ELR (cell line): ENCODE measurements at regions not wholly inside any gene's neighbourhood (a gene's known extent, or its start where the extent isn't known, plus 50 kb on each side); places are given as distances from the start of the nearest gene placed in this dataset.

Experiments
- DNase-seq: peaks from one replicate; pipeline ENCODE4 v3.0.0-alpha.2; 2015; ENCODE audit warnings: low read depth

DNA sequence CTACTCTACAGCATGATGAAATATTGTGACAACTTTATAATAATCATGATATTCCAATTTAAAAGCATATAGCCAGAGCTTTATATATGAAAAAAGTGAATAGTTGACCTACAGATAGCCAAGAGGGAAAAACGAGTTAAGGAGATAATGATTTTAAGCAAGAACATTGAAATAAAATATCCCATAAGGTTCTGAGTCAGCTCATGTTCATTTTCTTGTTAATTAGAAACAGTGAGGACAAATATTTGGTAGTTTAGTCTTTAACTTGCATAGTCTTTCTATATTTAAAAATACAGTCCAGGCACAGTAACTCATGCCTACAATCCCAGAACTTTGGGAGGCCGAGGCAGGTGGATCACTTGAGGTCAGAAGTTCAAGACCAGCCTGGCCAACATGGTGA lies 55.8 kb upstream of the CDH6 start:
- no peak for DNase-seq

DNA sequence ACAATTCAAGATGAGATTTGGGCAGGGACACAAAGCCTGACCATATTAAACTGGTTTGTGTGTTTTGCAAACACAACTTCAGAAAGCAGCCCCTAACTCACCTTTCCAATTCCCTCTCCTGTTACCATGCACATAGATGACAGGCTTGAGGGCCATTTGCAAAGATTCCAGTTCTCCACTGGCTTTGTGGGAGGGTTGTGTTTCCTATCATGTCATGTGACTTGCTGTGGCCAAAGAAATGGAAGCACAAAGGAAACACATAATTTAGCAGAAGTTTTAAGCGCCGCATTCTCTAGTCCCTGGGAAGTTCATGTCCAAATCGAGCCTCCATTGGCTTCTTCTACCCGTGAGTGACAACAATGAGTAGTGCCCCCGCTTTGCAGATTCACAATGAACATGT lies 57.9 kb upstream of the CDH6 start:
- DNase-seq: no peak

DNA sequence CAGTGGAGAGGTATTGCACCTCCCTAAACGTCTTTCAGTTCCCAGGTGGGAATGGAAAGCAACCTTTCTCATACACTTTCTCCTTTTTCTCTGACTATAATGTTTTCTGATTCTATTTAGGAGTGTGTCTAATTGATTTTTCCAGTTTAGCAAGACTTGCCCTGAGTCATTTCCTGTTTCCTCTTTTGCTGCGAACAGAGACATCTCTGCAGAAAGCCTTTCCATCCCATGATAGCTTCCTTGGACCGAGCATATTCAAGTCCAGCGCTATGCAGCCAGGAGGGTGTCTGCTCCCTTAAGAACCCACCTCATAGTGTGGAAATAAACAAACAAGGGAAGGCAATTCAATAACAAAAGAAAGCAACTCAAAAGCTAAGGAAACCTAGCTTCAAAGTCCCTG lies 60.0 kb upstream of the CDH6 start:
- peak; percentile 16 for DNase-seq

DNA sequence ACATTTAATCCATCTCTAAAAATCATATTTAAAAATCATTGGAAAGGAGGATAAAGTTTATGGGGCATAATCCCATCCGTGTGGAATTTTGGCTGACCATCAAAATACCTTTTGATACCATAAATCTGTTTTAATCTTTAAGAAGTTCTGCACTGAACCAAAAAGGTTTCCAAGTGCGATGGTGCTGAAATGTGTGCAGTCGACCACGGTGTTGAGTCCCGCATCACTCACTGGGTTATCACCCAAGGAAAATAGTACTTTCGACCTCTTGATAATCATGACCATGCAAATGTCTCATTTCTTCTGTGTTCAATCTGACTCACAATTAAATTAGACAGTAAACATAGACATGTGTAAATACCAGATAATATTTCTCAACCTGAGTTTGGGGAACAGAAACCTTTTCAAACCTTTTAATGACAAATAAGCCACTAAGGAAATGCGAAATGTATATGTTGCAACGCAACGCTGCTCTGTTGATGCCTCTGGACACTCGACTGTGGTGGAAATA lies 62.0 kb upstream of the CDH6 start:
- DNase-seq: no peak

DNA sequence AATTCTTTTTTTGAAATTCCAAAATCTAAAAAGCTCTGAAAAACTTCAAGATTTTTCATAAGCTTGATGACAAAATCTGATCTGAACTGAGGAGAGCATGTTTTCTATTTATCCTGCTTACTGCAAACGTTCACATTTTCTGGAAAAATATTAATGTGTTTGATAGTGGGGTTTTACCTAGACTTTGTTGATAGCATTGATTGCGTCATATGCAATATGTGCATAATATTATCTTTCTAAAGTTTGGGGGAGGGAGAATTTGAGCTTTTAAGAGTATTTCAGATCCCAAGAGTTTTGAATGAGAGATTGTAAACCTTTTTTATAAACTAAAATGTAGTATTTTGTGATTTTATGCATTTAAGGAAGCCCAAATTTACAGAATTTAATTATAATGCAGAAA lies 62.8 kb upstream of the CDH6 start:
- no peak for DNase-seq

DNA sequence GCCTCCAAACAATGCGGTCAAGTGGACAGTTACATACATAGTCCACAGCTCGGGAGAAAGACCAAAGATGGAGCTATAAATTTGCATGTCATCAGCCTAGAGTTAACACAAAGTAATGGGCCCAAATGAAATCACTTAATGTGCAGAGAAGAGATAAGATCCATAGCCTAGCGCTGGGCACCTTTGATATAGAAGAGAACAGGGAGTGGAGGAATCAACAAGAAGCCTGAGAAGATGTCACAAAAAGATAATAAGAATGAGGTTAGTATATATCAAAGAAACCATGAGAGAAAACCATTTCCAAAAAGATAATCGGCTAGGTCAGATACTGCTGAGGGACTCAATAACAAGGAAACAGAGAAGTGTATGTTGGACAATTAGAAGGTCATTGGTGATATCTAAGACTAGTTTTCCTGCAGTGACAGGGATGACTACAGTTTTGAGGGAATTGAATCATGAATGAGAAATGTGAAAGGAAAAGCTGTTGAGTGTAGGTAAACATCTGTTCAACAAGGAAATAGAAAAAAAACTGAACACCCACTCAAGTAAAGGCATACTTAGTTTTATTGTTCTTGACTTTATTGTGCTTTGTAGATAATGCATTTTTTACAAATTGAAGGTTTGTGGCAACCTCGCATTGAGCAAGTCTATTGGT lies 68.7 kb upstream of the CDH6 start:
- no peak for DNase-seq

DNA sequence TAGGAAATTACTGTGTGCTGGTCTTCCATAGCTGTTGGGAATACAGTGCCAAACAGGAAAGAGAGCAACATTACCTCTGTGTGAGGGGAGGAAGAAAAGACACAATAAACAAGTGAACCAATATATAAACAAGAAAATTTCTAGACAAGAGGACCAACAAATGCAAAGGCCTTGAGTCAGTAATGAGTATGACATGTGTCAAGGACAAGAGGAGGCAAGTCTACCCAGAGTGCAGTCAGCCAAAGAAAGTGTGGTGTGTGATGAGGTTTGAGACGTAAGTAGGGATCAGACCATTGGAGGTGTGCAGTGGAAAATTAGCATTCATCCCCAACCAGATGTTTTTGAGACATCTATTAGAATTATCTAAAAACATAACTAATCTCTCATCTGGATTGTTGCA lies 69.5 kb upstream of the CDH6 start:
- no peak for DNase-seq

DNA sequence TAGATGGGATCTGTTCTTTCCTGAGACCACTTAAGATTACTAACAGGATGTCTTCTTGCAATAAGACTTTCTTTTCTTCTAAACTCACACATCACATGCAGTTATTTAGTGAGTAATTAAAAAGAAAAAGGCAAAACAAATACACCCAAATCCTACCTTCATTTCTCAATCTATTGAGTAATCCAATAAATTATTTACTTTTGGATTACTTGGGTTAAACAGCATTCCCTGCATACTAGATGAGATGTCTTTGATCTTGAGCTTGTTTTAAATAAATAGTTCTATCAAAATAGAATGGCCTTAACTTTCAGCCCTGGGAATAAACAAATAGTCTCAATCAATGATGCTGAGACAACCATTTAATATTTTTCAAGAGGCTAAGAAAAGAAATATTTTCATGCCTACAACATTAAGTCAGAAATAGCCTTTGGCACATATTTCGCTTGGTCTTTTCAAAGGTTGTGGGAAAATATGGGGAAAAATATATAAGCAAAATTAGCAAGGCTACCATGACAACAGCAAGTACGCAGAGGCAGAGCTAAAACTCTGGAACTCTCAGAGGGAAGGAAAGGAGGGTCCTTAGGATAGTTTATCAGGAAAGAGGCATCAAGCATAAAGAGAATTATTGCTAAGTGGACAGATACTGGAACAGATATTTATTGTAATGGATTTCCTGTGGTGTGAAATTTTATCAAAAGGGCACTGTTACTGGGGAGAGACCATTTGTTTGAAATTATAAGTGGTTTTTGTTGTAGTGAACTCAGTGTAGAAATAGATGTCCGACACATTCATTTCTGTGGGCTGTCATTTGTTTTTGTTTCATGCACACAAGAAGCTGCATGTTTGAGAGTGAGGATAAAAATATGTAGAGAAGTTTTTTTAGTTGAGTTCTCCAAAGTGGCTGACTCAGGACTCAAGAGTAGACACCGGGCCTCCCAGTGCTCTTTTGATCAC lies 70.2 kb upstream of the CDH6 start:
- DNase-seq: no peak

DNA sequence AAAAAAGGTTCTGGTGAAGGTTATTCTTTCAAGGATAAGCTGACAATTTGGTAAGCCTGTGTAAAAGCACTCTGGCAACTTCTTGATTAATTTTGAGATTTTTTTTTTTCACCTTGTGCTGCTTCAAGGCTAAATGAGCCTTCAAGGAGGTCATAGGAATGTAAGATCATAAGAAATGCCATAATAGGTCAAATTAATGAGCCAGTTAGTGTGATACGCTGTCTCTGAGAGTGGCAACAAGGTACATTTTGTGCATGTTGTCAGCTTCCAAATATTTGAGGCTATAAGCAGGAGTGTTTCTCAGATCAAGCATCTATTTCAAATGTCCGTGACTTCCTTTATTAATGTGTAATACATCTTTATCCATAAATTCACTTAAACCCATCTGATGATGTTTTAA lies 72.3 kb upstream of the CDH6 start:
- DNase-seq: no peak

DNA sequence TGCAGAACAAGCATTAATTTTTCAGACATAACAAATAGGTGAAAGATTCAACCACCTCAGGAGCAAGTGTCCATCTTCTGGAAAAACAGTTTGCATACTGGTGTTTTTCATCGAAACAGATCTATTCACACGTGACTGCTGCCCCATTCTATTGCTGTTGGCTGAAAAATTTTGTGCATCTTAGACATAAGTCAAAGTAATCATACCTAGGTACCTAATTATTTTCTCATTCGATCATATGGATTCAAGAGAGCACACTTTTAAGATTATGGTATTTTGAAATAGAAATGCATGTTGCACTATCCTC lies 72.9 kb upstream of the CDH6 start:
- DNase-seq: no peak

DNA sequence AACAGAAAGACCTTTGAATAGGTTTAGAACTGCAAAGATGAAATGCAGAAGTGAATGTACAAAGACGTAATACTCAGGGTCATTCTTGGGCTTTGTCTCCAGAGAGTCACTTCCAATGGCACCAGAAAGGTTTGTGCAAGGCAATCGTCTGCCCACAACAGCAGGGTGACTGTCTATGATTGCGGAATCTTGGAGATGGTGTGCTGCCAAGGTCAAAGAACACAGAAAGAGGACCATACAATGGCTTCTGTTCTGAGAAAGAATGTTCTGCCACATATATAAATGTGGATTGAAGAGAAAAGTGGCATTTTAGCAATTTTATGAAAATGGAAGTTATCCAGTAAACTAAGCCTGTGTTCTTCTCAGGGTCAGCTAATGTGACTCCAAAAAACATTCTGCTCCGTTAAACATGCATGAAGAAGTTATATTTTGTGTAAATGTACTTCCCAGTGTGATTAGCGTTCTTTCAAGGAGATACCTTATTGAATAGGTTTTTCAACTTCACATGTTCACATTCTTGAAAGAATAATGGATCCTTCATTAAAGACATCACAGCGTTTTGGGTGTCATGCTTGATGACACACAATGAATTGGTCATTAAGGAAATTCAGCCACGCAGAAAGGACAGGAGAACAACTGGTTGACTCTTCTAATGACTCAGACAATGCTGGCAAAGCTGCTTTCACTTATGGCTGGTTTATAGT lies 73.4 kb upstream of the CDH6 start:
- no peak for DNase-seq

DNA sequence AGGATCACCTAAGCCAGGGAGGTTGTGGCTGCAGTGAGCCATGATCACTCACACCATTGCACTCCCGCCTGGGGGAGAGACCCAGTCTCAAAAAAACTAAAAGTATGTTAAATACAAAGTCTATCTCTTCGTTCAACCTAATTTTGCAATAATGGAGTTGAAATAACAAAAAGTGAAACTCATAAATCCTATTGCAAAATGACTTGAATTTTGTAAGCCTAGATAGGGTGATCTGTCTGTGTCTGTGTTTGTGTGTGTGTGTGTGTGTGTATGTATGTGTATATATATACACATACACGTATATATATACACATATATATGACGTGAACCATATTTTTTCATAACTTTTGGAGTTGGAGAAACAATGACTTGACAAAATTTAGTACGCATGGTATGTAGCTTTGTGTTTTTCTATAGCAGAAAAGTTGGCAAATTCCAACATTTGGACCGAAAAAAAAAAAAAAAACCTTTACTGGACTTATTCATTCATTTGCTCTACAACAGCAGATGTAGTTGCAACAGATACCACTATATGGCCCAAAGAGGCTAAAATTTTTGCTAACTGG lies 76.9 kb upstream of the CDH6 start:
- DNase-seq: no peak

DNA sequence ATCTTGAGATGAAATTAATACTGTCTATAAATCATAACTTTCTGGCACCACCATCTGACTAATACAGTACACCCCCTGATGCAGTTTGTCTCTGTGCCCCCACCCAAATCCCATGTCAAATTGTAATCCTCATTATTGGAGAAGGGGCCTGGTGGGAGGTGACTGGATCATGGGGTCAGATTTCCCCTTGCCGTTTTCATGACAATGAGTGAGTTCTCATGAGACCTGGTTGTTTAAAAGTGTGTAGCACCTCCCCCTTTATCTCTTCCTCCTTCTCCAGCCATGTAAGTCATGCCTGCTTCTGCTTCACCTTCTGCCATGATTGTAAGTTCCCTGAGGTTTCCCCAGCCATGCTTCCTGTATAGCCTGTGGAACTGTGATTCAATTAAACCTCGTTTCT lies 78.7 kb upstream of the CDH6 start:
- DNase-seq: no peak

DNA sequence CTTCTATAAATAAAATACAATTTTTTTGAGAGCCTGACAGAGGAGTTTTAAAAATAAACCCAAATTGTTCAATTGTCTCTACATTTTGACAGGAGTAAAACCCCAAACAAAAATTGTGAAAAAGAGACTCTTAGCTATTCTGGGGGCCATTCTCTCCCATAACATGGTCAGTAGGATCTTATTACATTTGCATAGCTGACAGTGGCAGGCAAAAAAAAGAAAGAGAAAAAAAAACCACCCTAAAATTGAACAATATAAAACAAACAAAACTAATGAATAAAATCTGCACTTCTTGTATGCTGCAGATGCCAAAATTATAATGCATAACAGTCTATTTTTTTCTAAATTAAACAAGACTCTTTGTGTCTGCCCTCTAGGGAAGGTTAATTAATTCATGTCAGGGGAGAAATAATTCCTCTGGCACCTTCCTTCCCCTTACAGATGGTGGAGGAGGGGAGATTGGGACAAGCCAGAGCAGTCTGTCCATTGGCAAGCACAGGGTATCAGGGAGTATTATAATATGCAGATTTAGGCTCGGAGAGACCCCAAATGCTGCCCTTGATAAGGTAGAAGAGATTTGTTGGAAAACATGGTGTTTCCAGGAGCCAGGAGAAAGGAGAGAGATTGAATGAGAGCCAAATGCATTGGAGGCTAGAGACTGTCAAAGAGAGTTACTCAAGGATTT lies 79.7 kb upstream of the CDH6 start:
- DNase-seq: no peak

DNA sequence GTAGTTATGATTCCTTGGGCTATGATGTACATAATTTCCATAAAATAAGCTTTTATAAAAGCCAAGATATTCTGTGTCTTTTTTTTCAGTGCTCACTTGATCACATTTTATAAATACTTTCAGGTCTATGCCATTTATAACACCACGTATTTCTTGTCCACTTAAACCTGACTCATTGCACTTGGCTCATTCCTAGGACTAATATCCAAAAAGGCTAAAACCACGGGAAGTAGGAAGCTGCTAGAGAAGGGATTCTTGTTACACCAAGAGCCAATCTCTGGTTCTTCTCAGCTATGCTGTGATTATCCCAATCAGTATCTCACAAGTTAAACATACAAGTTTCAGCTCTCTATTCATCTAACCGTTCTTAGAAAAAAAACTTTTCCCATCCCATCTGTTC lies 80.4 kb upstream of the CDH6 start:
- no peak for DNase-seq

DNA sequence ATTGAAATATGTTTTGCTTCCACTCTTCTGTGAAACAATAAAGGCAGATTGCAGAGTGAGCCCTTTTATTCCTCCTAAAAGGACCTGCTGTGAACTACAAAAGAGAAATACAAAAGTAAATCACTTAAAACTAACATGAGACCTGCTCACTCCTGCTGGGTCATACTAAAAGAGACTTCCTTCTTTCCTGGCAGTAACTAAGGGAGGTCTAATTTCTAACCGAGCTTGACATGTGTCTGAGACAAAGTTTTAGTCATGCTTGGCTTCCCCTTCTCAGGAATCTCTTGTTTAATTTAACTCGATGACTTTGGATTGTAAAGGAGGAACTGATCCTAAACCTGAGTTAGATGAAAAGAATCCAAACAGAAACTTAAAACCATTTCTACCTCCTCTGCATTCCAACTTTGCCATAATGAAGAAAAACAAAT lies 86.4 kb upstream of the CDH6 start:
- DNase-seq: no peak

DNA sequence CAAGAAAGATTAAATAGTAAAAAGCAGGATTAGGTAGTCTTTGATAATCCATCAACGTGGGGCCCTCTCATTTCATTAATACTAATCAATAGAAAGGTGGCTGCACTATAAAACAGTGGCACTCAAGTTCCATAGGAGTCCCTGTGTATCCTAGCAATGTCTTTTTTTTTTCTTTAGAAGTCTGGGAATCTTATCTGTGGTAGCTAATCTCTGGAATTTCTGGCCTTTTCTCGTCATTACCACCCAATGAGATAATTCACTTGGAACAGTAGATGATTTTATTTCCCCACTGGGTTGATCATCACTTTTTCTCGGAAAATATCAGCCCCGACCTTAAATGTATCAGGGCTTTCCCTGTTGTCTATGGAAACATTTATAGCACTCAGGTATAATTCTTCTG lies 86.8 kb upstream of the CDH6 start:
- DNase-seq: no peak

DNA sequence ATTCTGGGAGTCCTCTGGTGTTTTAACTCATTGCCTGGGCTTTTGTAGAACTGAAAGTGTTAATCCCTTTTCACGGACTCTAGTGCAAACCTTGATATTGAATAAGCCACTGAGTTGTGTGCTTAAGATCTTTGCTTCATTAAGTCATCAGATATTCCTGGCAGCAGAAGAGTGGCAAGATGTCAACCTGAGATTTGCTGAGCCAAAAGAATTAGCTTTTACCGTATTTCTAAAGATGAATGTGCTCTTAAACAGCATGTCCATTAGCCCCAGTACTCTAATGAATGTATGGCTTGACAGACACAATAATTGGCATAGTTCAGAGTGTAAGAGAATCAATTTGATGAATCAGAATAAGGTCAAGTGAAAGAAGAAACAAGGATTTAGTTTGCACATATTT lies 87.2 kb upstream of the CDH6 start:
- no peak for DNase-seq

DNA sequence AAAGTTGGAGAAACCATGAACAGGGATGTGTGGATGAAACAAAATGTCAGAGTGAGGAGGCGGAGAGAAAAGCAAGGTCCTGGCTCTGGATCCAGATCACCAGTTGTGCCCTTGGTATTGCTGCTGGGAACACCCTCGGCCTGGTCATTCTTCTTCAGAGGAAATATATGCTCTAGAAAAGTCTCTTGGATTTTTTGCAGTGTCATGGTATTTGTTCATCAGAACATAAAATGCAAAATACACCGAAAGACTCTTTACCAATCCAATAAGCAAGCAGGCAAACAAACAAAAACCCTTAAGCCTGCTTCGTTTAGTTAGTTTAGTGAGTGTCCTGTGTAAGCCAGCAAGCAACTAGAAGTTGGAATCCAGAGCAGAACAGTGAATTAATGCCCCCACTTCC lies 88.7 kb upstream of the CDH6 start:
- no peak for DNase-seq

DNA sequence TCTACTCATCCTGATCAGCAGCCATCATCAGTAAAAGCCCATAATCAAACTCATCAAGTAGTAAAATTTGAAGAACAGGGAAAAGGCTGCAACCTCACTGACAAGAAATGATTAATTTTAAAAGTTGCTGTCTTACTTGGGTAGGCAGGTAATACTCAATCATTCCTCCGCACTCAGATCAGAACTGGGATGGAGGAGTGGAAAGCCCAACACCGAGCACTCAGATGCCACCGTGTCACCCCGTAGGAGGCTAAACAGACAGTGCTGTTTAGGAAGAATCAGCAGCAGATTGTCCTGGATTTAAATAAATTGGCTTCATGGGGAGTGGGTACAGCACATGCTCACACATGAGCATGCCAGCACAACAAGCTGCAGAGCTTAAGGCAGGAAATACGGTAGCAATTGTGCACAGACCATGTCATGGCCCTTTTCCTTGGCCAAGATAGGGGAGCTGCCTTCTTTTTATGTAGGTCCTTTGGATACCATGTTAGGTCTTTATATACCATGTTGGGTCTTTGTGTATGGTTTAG lies 92.6 kb upstream of the CDH6 start:
- no peak for DNase-seq

DNA sequence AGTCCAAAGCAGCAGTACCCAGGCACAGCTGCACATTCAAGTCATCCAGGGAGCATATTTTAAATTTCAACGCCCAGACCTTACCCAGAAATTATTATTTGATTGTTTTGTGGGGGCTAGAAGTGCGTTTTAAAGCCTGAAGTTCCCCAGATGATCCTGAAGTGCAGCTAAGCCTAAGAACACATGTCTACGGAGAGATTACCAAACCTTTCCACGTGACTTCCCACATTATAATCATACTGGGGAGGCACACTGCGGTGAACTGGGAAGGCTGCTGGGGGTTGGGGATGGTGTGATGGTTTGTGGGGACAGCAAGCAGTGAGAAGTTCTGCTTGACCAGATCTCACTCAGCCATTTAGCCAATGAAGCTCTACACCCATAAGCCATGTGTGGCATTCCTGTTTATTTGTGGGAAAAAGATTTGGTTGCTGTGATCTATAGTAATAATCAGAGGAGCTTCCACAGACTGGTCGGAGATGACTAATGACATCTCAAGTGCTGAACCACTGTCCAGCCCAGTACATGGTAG lies 93.4 kb upstream of the CDH6 start:
- DNase-seq: no peak

DNA sequence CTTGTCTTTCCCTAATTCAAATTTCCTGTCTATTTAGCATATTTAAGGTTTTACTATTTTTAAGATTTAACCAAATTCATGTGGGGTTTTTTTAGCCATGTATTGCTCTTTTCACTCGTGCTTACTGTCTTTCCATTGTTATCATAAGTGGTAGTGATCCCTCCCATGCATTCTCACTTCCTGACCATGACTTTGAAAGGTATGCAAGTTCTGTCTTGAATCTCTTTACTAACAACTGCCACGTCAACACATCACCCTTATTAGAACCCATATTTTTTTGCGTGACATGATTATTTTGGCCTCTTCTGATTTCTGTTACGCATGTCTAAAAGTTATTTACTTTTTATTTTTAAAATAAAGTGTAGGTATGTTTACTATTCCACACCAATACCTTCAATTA lies 94.7 kb upstream of the CDH6 start:
- no peak for DNase-seq
